K562 (cell line): ENCODE measurements at regions not wholly inside any gene's neighbourhood (a gene's known extent, or its start where the extent isn't known, plus 50 kb on each side); places are given as distances from the start of the nearest gene placed in this dataset.

Source experiments
- ATAC-seq: fragments of 200-7000 bp; cut with Tn5 transposase; 3 replicates; pipeline ENCODE4 v1.9.1; 2020; ENCODE audit warnings: moderate library complexity
- BruUV-seq: library from RNA; stranded (reverse); fragments of 400-500 nt; replicated peaks from 2 replicates; lab custom pipeline; 2021; lab: Mats Ljungman, UMichigan
- CTCF ChIA-PET: fragments of 300-600 bp; formaldehyde crosslinking; extraction: SDS; loops from one replicate; lab custom pipeline; 2021; ENCODE audit warnings: low intra/inter-chr PET ratio; lab: Yijun Ruan, JAX
- POLR2A ChIA-PET: fragments of 300-600, 350-650 bp; sonication (Branson Sonifier 250); formaldehyde crosslinking; extraction: SDS; loops from one replicate; lab custom pipeline; 2021; ENCODE audit warnings: antibody characterized with exemption, inconsistent platforms; lab: Yijun Ruan, JAX
- DNase-seq, 4 experiments: peaks; one replicate each; pipeline versions ENCODE4 v3.0.0 to v3.0.0-alpha.2; 2011 to 2018; ENCODE audit warnings: low spot score in 3 of 4, mixed read lengths in 3 of 4; ENCODE audit errors: extremely low read depth in 1 of 4
- FAIRE-seq: peaks from 2 replicates; lab custom pipeline; 2011; peaks lifted over from hg19 to GRCh38; lab: Jason Lieb, UNC
- H2AFZ ChIP-seq: 2 replicates; pipeline ENCODE4 v1.6.0; 2011; ENCODE audit warnings: low read depth, low read length, control low read depth, inconsistent platforms
- H3K27ac ChIP-seq: fragments of 200-600 bp; 3 replicates; pipeline ENCODE4 v1.8.0; 2011; ENCODE audit warnings: low read depth, mild to moderate bottlenecking, control low read depth, inconsistent platforms, low read length, moderate library complexity, mixed read lengths; ENCODE audit errors: extremely low read depth
- H3K27me3 ChIP-seq, 2 experiments: fragments of 300-600 bp in 1 of 2; 2 replicates in 1 of 2; 3 replicates in 1 of 2; pipeline versions ENCODE4 v1.6.0 to v1.8.0; 2011; ENCODE audit warnings: inconsistent platforms in 2 of 2, low read length in 2 of 2, mild to moderate bottlenecking in 1 of 2, mixed read lengths in 1 of 2, moderate library complexity in 1 of 2; ENCODE audit not compliant: control insufficient read depth in 2 of 2, insufficient read depth in 2 of 2
- H3K36me3 ChIP-seq: fragments of 300-600 bp; 3 replicates; pipeline ENCODE4 v1.8.0; 2011; ENCODE audit warnings: mild to moderate bottlenecking, low read length, inconsistent platforms; ENCODE audit not compliant: control insufficient read depth, insufficient read depth
- H3K4me1 ChIP-seq, 2 experiments: fragments of 200-600 bp in 1 of 2; replicated peaks in 1 of 2; 2 replicates in 1 of 2; 3 replicates in 1 of 2; pipeline versions ENCODE4 v1.5.1 to v1.8.0; 2011; ENCODE audit warnings: inconsistent platforms in 2 of 2, low read length in 2 of 2, mild to moderate bottlenecking in 1 of 2, mixed read lengths in 1 of 2, moderate library complexity in 1 of 2; ENCODE audit not compliant: control insufficient read depth in 2 of 2, insufficient read depth in 2 of 2
- H3K4me2 ChIP-seq: 2 replicates; pipeline ENCODE4 v1.6.1; 2011; ENCODE audit warnings: low read length, control low read depth, inconsistent platforms, mixed read lengths; ENCODE audit not compliant: insufficient read depth
- H3K4me3 ChIP-seq: fragments of 200-600 bp; sonication (generic), shearing (Covaris generic); 2 replicates; pipeline ENCODE4 v1.5.1; 2016; ENCODE audit warnings: control low read depth, inconsistent platforms
- H3K79me2 ChIP-seq: fragments of 200-600 bp; 3 replicates; pipeline ENCODE4 v1.8.0; 2011; ENCODE audit warnings: low read length, inconsistent platforms; ENCODE audit not compliant: control insufficient read depth, insufficient read depth
- H3K9ac ChIP-seq, 2 experiments: 2 replicates each; pipeline versions ENCODE4 v1.6.0 to v1.6.1; 2011; ENCODE audit warnings: low read depth in 2 of 2, low read length in 2 of 2, control low read depth in 1 of 2, inconsistent platforms in 1 of 2, mild to moderate bottlenecking in 1 of 2, mixed read lengths in 1 of 2; ENCODE audit not compliant: insufficient read depth in 1 of 2
- H3K9me1 ChIP-seq: one replicate; pipeline ENCODE4 v1.6.0; 2011; ENCODE audit warnings: inconsistent platforms, mild to moderate bottlenecking, low read length, moderate library complexity; ENCODE audit not compliant: control insufficient read depth, insufficient read depth
- H3K9me3 ChIP-seq: replicated peaks from 2 replicates; pipeline ENCODE4 v1.5.1; 2011; ENCODE audit warnings: low read depth, low read length, inconsistent platforms; ENCODE audit not compliant: control insufficient read depth, insufficient read depth
- H4K20me1 ChIP-seq: replicated peaks from 2 replicates; pipeline ENCODE4 v1.6.1; 2011; ENCODE audit warnings: low read length, inconsistent platforms, mixed read lengths; ENCODE audit not compliant: control insufficient read depth, insufficient read depth
- ARHGAP35 ChIP-seq: fragments of 450-650 bp; IDR thresholded peaks from 2 replicates; pipeline ENCODE4 v1.6.1; 2018; ENCODE audit not compliant: partially characterized antibody
- CREB3 ChIP-seq: fragments of 450-650 bp; conservative IDR thresholded peaks from 2 replicates; pipeline ENCODE4 v1.6.1; 2016; ENCODE audit warnings: missing genetic modification characterization, low read depth, mild to moderate bottlenecking, missing compliant biosample characterization, moderate library complexity
- DNMT1 ChIP-seq: fragments of 450-650 bp; IDR thresholded peaks from 2 replicates; pipeline ENCODE4 v1.6.1; 2016; ENCODE audit warnings: antibody characterized with exemption, mild to moderate bottlenecking
- ILK ChIP-seq: fragments of 450-650 bp; IDR thresholded peaks from 2 replicates; pipeline ENCODE4 v1.6.1; 2016; ENCODE audit warnings: missing genetic modification characterization, low read depth, mild to moderate bottlenecking, missing compliant biosample characterization, moderate library complexity, borderline replicate concordance
- KDM5B ChIP-seq: fragments of 200-600 bp; sonication (generic); IDR thresholded peaks from 2 replicates; pipeline ENCODE4 v1.6.1; 2012; ENCODE audit warnings: low read depth, mild to moderate bottlenecking, moderate library complexity, low read length, control low read depth, inconsistent platforms; ENCODE audit not compliant: insufficient replicate concordance
- PATZ1 ChIP-seq: fragments of 250-450 bp; sonication (Bioruptor Pico); IDR thresholded peaks from 2 replicates; pipeline ENCODE4 v1.5.0; 2020; ENCODE audit warnings: mild to moderate bottlenecking, borderline replicate concordance
- RBM25 ChIP-seq: fragments of 200-400 bp; formaldehyde crosslinking; IDR thresholded peaks from 2 replicates; pipeline ENCODE4 v1.6.1; 2018; ENCODE audit warnings: low read length, low read depth, moderate library complexity; ENCODE audit not compliant: severe bottlenecking
- SETDB1 ChIP-seq: IDR thresholded peaks from one replicate; pipeline ENCODE4 v1.6.1; 2012; ENCODE audit warnings: low read length, control low read depth, inconsistent platforms
- SMAD3 ChIP-seq: fragments of 450-650 bp; formaldehyde crosslinking; conservative IDR thresholded peaks from 2 replicates; pipeline ENCODE4 v1.4.0; 2020; ENCODE audit warnings: mild to moderate bottlenecking
- ZBTB12 ChIP-seq: fragments of 250-450 bp; sonication (Bioruptor Pico); IDR thresholded peaks from 2 replicates; pipeline ENCODE4 v1.4.0; 2020
- ZBTB2 ChIP-seq: fragments of 450-650 bp; IDR thresholded peaks from 2 replicates; pipeline ENCODE4 v1.6.1; 2016; ENCODE audit warnings: antibody characterized with exemption
- ZNF3 ChIP-seq: fragments of 250-450 bp; sonication (Bioruptor Pico); IDR thresholded peaks from 2 replicates; pipeline ENCODE4 v1.5.0; 2021; ENCODE audit warnings: mild to moderate bottlenecking, moderate library complexity
- ZNF384 ChIP-seq: IDR thresholded peaks from 2 replicates; pipeline ENCODE4 v1.6.1; 2012; ENCODE audit warnings: low read depth, low read length, improper control_type of control experiment
- ZNF551 ChIP-seq: fragments of 250-450 bp; sonication (Bioruptor Pico); IDR thresholded peaks from 2 replicates; pipeline ENCODE4 v1.5.0; 2021; ENCODE audit warnings: mild to moderate bottlenecking, moderate library complexity
- ZNF655 ChIP-seq: fragments of 250-450 bp; sonication (Bioruptor Pico); IDR thresholded peaks from 2 replicates; pipeline ENCODE4 v1.5.0; 2021
- ZNF77 ChIP-seq: fragments of 250-450 bp; sonication (Bioruptor Pico); IDR thresholded peaks from 2 replicates; pipeline ENCODE4 v1.5.0; 2020
- WGBS: fragments of 100-300 bp; shearing (Covaris generic); methylation state at CpG from one replicate; pipeline ENCODE4 v1.1.6; 2016; ENCODE audit warnings: low coverage, mixed read lengths; ENCODE audit not compliant: insufficient coverage; ENCODE audit errors: missing lambda C conversion rate; 5-methylcytosine and 5-hydroxymethylcytosine counted together
- in situ Hi-C: fragments of 300-500 bp; cut with MboI; formaldehyde crosslinking; loops from 4 replicates; pipeline ENCODE4 v1.15.0; 2018; ENCODE audit warnings: inconsistent platforms, mixed read lengths
- intact Hi-C: fragments of 100-400 bp; cut with micrococcal nuclease; formaldehyde crosslinking; loops from 2 replicates; pipeline ENCODE4 v1.14.2; 2022

GRCh38 chr6:98274691-98275090 is 559.7 kb upstream of the POU3F2 start:
- intact Hi-C loops (no loop called here), in situ Hi-C loops (no loop called here)
- H3K9me3 ChIP-seq = no peaks in the 10 kb centered on the region
- no peak overlapping the region for H3K27ac ChIP-seq
- H3K4me2 ChIP-seq = no peak overlapping the region
- H3K79me2 ChIP-seq = no peaks in the 10 kb centered on the region
- FAIRE-seq (no peak), DNase-seq (no peak), ATAC-seq (no peak)
- no peaks in the 10 kb centered on the region for H3K27me3 ChIP-seq
- H3K36me3 ChIP-seq = no peaks in the 10 kb centered on the region
- ChIA-PET CTCF (no interaction called here), POLR2A (no interaction called here)
- TF ChIP-seq DNMT1 (no peak), SETDB1 (no peak), SMAD3 (CRISPR knock-in tag) (no peak), CREB3 (no peak), ZNF384 (no peak), KDM5B (no peak), ZNF77 (no peak), ZNF3 (no peak), RBM25 (no peak), ILK (tag) (no peak), ZNF551 (CRISPR knock-in tag) (no peak), ARHGAP35 (no peak), ZNF655 (no peak), PATZ1 (CRISPR knock-in tag) (no peak), ZBTB2 (no peak), ZBTB12 (CRISPR knock-in tag) (no peak)
- H3K9ac ChIP-seq = no peak overlapping the region
- no peak overlapping the region for H2AFZ ChIP-seq
- 0% methylated on average over 2 of the region's 2 CpGs for WGBS
- no peaks in the 10 kb centered on the region for H4K20me1 ChIP-seq
- no TSS peak for BruUV-seq
- H3K4me1 ChIP-seq = no peaks in the 10 kb centered on the region
- H3K4me3 ChIP-seq = no peak overlapping the region
- H3K9me1 ChIP-seq = no peaks in the 10 kb centered on the region
